Adrenal gland (tissue), 5 donors: ENCODE measurements at regions not wholly inside any gene's neighbourhood (a gene's known extent, or its start where the extent isn't known, plus 50 kb on each side); places are given as distances from the start of the nearest gene placed in this dataset.

Source experiments
- CTCF ChIP-seq, 6 experiments: fragments of 450-650 bp in 4 of 6; fragments of 200-600 bp in 2 of 6; sonication (generic) in 1 of 6; IDR thresholded peaks; 1 replicate in 5 of 6; 2 replicates in 1 of 6; pipeline versions ENCODE4 v1.5.1 to v1.8.0; 2016 to 2021; ENCODE audit warnings: antibody characterized with exemption in 6 of 6, mild to moderate bottlenecking in 2 of 6, moderate library complexity in 1 of 6
- POLR2A ChIP-seq, 2 donors: fragments of 450-650 bp; IDR thresholded peaks; one replicate each; pipeline ENCODE4 v1.6.1; 2017; ENCODE audit warnings: antibody characterized with exemption in 2 of 2, mild to moderate bottlenecking in 2 of 2, moderate library complexity in 1 of 2
- donor health status: DM: no; HTN: no; CAD: no.

- no peak for TF ChIP-seq CTCF (IDR thresholded peaks at IDR 0.05)
- no peak for TF ChIP-seq POLR2A (IDR thresholded peaks at IDR 0.05)
These were observed 71.1 kb downstream of the MAGEB10 start for GRCh38 chrX:27878862-27879261.
